ENCODE measurements at regions not wholly inside any gene's neighbourhood (a gene's known extent, or its start where the extent isn't known, plus 50 kb on each side); places are given as distances from the start of the nearest gene placed in this dataset.
"Not testable (repeated sequence)": the region's sequence is repeated elsewhere in the genome, so short reads cannot be mapped to it uniquely, and the experiment has no call there.

DNA sequence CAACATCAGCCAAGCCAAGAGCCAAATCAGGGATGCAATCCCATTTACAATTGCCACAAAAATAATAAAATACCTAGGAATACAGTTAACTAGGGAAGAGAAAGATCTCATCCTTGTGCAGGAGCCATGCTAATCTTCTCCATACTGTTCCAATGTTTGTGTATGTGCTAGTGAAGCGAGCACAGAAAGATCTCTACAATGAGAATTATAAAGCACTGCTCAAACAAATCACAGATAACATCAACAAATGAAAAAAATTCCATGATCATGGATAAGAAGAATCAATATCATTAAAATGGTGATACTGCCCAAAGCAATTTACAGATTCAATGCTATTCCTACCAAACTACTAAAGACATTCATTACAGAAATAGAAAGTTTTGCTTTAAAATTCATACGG, 215.6 kb downstream of the FOXG1 start:
- Histone ChIP-seq H3K9ac (ENCODE audit: low read depth in 1 of 2, low read length in 2 of 2) (no peak overlapping the region), H3K27me3 (ENCODE audit: control insufficient read depth in 1 of 2, insufficient read depth in 2 of 2, low read length in 2 of 2) (no peaks in the 10 kb centered on the region), H3K9me3 (ENCODE audit: control insufficient read depth in 1 of 2, low read length in 2 of 2) (no peaks in the 10 kb centered on the region), H3K36me3 (ENCODE audit: control insufficient read depth in 1 of 2, insufficient read depth in 2 of 2, low read length in 2 of 2) (no peaks in the 10 kb centered on the region), H3K4me3 (ENCODE audit: low read depth in 1 of 2, low read length in 2 of 2) (no peak overlapping the region), H3K4me1 (ENCODE audit: control insufficient read depth in 1 of 2, insufficient read depth in 2 of 2, low read length in 2 of 2) (no peaks in the 10 kb centered on the region), H3K27ac (ENCODE audit: low read depth, low read length) (no peak overlapping the region)

DNA sequence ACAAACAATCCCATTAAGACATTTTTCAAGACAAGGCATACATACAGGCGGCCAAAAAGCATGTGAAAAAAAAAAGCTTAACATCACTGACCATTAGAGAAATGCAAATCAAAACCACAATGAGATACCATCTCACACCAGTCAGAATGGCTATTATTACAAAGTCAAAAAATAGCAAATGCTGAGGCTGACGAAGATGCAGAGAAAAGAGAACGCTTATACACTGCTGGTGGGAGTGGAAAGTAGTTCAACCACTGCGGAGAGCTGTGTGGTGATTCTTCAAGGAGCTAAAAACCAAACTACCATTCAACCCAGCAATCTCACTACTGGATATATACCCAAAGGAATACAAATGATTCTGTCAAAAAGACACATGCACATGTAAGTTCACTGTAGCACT, 216.7 kb downstream of the FOXG1 start:
- Histone ChIP-seq H3K9me3 (ENCODE audit: control insufficient read depth in 1 of 2, low read length in 2 of 2) (no peaks in the 10 kb centered on the region), H3K36me3 (ENCODE audit: control insufficient read depth in 1 of 2, insufficient read depth in 2 of 2, low read length in 2 of 2) (no peaks in the 10 kb centered on the region), H3K27ac (ENCODE audit: low read depth, low read length) (no peak overlapping the region), H3K27me3 (ENCODE audit: control insufficient read depth in 1 of 2, insufficient read depth in 2 of 2, low read length in 2 of 2) (no peaks in the 10 kb centered on the region), H3K4me1 (ENCODE audit: control insufficient read depth in 1 of 2, insufficient read depth in 2 of 2, low read length in 2 of 2) (no peaks in the 10 kb centered on the region), H3K4me3 (ENCODE audit: low read depth in 1 of 2, low read length in 2 of 2) (no peak overlapping the region), H3K9ac (ENCODE audit: low read depth in 1 of 2, low read length in 2 of 2) (no peak overlapping the region)

DNA sequence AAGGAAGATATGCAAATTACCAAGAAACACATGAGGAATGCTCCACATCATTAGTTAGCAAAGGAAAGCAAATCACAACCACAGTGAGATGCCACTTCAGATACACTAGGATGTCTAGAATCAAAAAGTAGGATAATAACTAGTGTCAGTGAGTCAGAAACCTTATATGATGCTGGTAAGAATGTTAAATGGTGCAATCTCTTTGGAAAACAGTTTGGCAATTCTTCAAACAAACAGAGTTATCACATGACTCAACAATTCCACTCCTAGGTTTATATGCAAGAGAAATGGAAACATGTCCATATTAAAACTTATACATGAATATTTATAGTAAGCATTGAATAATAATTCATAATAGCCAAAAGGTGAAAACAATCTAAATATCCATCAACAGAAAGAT, 220.9 kb downstream of the FOXG1 start:
- no peak overlapping the region for H3K4me3 ChIP-seq (ENCODE audit: low read depth in 1 of 2, low read length in 2 of 2)
- no peaks in the 10 kb centered on the region for H3K4me1 ChIP-seq (ENCODE audit: control insufficient read depth in 1 of 2, insufficient read depth in 2 of 2, low read length in 2 of 2)
- no peaks in the 10 kb centered on the region for H3K27me3 ChIP-seq (ENCODE audit: control insufficient read depth in 1 of 2, insufficient read depth in 2 of 2, low read length in 2 of 2)
- H3K36me3 ChIP-seq (ENCODE audit: control insufficient read depth in 1 of 2, insufficient read depth in 2 of 2, low read length in 2 of 2): no peaks in the 10 kb centered on the region
- no peak overlapping the region for H3K9ac ChIP-seq (ENCODE audit: low read depth in 1 of 2, low read length in 2 of 2)
- H3K9me3 ChIP-seq (ENCODE audit: control insufficient read depth in 1 of 2, low read length in 2 of 2): no peaks in the 10 kb centered on the region
- H3K27ac ChIP-seq (ENCODE audit: low read depth, low read length): no peak overlapping the region

DNA sequence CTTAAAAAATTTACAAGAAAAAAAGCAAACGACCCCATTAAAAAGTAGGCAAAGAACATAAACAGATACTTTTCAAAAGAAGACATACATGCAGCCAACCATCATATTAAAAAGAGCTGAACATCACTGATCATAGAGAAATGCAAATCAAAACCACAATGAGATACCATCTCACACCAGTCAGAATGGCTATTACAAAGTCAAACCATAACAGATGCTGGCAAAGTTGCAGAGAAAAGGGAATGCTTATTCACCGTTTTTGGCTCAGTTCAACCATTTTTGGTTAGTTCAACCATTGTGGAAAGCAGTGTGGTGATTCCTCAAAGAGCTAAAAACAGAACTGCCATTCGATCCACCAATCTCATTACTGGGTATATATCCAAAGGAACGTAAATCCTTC, 230.6 kb downstream of the FOXG1 start:
- not testable (repeated sequence) for H3K27ac ChIP-seq (ENCODE audit: low read depth, low read length); H3K27me3 ChIP-seq (ENCODE audit: control insufficient read depth in 1 of 2, insufficient read depth in 2 of 2, low read length in 2 of 2); H3K9me3 ChIP-seq (ENCODE audit: control insufficient read depth in 1 of 2, low read length in 2 of 2); H3K36me3 ChIP-seq (ENCODE audit: control insufficient read depth in 1 of 2, insufficient read depth in 2 of 2, low read length in 2 of 2); H3K9ac ChIP-seq (ENCODE audit: low read depth in 1 of 2, low read length in 2 of 2); H3K4me3 ChIP-seq (ENCODE audit: low read depth in 1 of 2, low read length in 2 of 2); H3K4me1 ChIP-seq (ENCODE audit: control insufficient read depth in 1 of 2, insufficient read depth in 2 of 2, low read length in 2 of 2)

DNA sequence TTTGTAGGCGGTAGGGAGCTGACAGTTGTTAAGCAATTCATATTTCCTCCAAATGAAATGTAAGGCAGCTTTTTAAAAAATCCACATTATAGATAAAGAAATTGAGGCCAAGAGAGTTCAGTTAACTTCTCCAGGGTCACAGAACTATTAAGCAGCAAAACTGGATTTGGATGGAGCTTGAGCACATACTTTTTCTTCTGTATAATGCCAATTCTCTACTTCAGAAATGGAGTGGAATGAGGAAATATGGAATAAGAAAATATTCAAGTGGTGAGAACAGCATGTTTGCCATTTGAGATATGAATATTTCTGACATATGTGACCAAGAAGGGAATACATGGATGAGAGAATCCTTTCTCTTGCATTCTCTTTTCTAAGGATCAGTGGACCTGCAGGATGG, 233.1 kb downstream of the FOXG1 start:
- no peak overlapping the region for H3K4me3 ChIP-seq (ENCODE audit: low read depth in 1 of 2, low read length in 2 of 2)
- H3K9ac ChIP-seq (ENCODE audit: low read depth in 1 of 2, low read length in 2 of 2): no peak overlapping the region
- H3K9me3 ChIP-seq (ENCODE audit: control insufficient read depth in 1 of 2, low read length in 2 of 2): peaks cover 0 to 4% of the 10 kb centered on the region in 2 donors
- H3K36me3 ChIP-seq (ENCODE audit: control insufficient read depth in 1 of 2, insufficient read depth in 2 of 2, low read length in 2 of 2): no peaks in the 10 kb centered on the region
- no peaks in the 10 kb centered on the region for H3K4me1 ChIP-seq (ENCODE audit: control insufficient read depth in 1 of 2, insufficient read depth in 2 of 2, low read length in 2 of 2)
- H3K27me3 ChIP-seq (ENCODE audit: control insufficient read depth in 1 of 2, insufficient read depth in 2 of 2, low read length in 2 of 2): no peaks in the 10 kb centered on the region
- no peak overlapping the region for H3K27ac ChIP-seq (ENCODE audit: low read depth, low read length)

DNA sequence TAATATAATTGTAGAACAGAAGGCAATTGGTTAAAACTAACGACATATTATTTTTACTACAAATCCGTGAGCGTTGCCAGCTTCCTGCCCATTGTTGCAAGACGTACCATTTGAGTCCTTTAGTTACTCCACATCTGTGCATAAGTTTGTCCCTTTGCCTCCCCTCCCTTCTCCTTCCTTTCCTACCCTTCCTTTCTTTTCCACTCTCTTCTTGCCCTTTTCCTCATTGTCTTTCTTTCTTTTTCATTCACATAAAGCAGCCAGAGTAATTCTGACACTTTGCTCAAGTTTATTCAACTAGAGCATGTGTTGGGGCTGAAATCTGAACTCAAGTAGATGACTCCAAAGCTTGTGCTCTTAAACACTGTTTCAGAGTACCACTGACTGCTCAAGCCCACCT, 239.1 kb downstream of the FOXG1 start:
- Histone ChIP-seq H3K36me3 (ENCODE audit: control insufficient read depth in 1 of 2, insufficient read depth in 2 of 2, low read length in 2 of 2) (no peaks in the 10 kb centered on the region), H3K9me3 (ENCODE audit: control insufficient read depth in 1 of 2, low read length in 2 of 2) (no peaks in the 10 kb centered on the region), H3K4me1 (ENCODE audit: control insufficient read depth in 1 of 2, insufficient read depth in 2 of 2, low read length in 2 of 2) (no peaks in the 10 kb centered on the region), H3K9ac (ENCODE audit: low read depth in 1 of 2, low read length in 2 of 2) (no peak overlapping the region), H3K27me3 (ENCODE audit: control insufficient read depth in 1 of 2, insufficient read depth in 2 of 2, low read length in 2 of 2) (no peaks in the 10 kb centered on the region), H3K27ac (ENCODE audit: low read depth, low read length) (no peak overlapping the region), H3K4me3 (ENCODE audit: low read depth in 1 of 2, low read length in 2 of 2) (no peak overlapping the region)

DNA sequence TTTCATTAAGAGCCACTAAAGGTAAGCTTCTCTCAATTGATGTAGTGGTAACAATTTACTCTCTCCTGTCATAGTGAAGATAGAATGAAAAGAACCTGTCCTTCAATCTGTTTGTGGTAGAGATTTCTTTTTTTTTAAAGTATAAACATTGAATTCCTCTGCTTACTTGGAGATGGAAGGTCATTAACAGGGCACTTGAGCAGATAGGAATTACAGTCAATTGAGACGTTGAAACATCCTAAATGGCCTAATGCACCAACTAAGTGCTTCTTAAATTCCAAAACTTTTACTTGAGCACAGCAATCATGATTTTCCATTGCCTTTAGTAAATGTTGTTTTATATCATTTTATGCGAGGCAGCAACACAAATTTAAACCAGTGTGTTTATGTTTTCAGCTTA, 241.4 kb downstream of the FOXG1 start:
- Histone ChIP-seq H3K4me1 (ENCODE audit: control insufficient read depth in 1 of 2, insufficient read depth in 2 of 2, low read length in 2 of 2) (no peaks in the 10 kb centered on the region), H3K27me3 (ENCODE audit: control insufficient read depth in 1 of 2, insufficient read depth in 2 of 2, low read length in 2 of 2) (no peaks in the 10 kb centered on the region), H3K9ac (ENCODE audit: low read depth in 1 of 2, low read length in 2 of 2) (no peak overlapping the region), H3K27ac (ENCODE audit: low read depth, low read length) (no peak overlapping the region), H3K4me3 (ENCODE audit: low read depth in 1 of 2, low read length in 2 of 2) (no peak overlapping the region), H3K36me3 (ENCODE audit: control insufficient read depth in 1 of 2, insufficient read depth in 2 of 2, low read length in 2 of 2) (no peaks in the 10 kb centered on the region), H3K9me3 (ENCODE audit: control insufficient read depth in 1 of 2, low read length in 2 of 2) (no peaks in the 10 kb centered on the region)

DNA sequence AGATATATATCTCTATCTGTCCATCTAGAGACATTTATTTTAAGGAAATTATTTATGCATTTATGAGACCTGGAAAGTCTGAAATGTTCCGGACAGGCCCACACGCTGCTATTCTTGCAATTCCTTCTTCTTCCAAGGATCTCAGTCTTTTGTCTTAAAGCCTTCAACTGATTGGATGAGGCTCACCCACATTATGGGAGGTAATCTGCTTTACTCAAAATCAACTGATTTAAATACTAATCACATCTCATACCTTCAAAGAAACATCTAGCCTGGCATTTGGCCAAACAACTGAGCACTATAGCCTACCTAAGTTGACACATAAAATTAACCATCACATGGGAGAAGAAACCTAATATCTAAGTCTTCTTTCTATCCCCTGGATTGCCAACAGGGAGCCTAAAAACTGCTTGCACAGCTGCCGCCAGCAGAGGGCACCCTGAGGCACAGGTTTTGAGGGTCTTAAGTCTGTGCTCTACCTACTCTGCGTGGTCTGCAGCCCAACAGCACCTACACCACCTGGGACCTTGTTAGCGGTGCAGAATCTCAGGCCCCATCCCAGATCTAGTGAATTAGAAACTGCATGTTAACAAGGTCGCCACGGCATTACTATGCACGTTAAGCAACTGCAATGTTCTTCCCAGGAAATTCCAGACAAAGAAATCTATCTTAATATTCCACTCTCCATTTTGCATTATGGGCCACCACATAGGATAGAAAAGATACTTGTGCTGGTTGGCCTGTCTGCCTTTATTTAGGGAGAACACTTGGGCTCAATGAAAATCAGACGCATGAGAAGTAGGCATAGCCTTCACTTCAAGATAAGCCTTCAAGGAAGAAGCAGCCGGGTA, 249.7 kb downstream of the FOXG1 start:
- H3K27me3 ChIP-seq (ENCODE audit: control insufficient read depth in 1 of 2, insufficient read depth in 2 of 2, low read length in 2 of 2): no peaks in the 10 kb centered on the region
- no peak overlapping the region for H3K27ac ChIP-seq (ENCODE audit: low read depth, low read length)
- H3K36me3 ChIP-seq (ENCODE audit: control insufficient read depth in 1 of 2, insufficient read depth in 2 of 2, low read length in 2 of 2): no peaks in the 10 kb centered on the region
- H3K9ac ChIP-seq (ENCODE audit: low read depth in 1 of 2, low read length in 2 of 2): no peak overlapping the region
- no peaks in the 10 kb centered on the region for H3K4me1 ChIP-seq (ENCODE audit: control insufficient read depth in 1 of 2, insufficient read depth in 2 of 2, low read length in 2 of 2)
- no peaks in the 10 kb centered on the region for H3K9me3 ChIP-seq (ENCODE audit: control insufficient read depth in 1 of 2, low read length in 2 of 2)
- H3K4me3 ChIP-seq (ENCODE audit: low read depth in 1 of 2, low read length in 2 of 2): no peak overlapping the region

DNA sequence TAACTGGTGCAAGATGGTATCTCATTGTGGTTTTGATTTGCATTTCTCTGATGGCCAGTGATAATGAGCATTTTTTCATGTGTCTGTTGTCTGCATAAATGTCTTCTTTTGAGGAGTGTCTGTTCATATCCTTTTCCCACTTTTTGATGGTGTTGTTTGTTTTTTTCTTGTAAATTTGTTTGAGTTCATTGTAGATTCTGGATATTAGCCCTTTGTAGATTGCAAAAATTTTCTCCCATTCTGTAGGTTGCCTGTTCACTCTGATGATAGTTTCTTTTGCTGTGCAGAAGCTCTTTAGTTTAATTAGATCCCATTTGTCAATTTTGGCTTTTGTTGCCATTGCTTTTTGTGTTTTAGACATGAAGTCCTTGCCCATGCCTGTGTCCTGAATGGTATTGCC, 256.9 kb downstream of the FOXG1 start:
- H3K9me3 ChIP-seq (ENCODE audit: control insufficient read depth in 1 of 2, low read length in 2 of 2); H3K27me3 ChIP-seq (ENCODE audit: control insufficient read depth in 1 of 2, insufficient read depth in 2 of 2, low read length in 2 of 2); H3K27ac ChIP-seq (ENCODE audit: low read depth, low read length); H3K4me1 ChIP-seq (ENCODE audit: control insufficient read depth in 1 of 2, insufficient read depth in 2 of 2, low read length in 2 of 2); H3K36me3 ChIP-seq (ENCODE audit: control insufficient read depth in 1 of 2, insufficient read depth in 2 of 2, low read length in 2 of 2); H3K9ac ChIP-seq (ENCODE audit: low read depth in 1 of 2, low read length in 2 of 2); H3K4me3 ChIP-seq (ENCODE audit: low read depth in 1 of 2, low read length in 2 of 2): not testable (repeated sequence)

DNA sequence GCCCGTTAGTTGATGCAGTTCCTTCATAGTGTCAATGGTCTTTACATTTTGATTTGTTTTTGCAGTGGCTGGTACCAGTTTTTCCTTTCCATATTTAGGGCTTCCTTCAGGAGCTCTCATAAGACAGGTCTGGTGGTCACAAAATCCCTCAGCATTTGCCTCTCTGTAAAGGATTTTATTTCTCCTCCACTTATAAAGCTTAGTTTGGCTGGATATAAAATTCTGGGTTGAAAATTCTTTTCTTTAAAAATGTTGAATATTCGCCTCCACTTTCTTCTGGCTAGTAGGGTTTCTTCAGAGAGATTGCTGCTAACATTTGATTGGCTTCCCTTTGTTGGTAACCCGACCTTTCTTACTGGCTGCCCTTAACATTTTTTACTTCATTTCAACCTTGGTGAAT, 260.9 kb downstream of the FOXG1 start:
- not testable (repeated sequence) for H3K36me3 ChIP-seq (ENCODE audit: control insufficient read depth in 1 of 2, insufficient read depth in 2 of 2, low read length in 2 of 2); H3K9ac ChIP-seq (ENCODE audit: low read depth in 1 of 2, low read length in 2 of 2); H3K9me3 ChIP-seq (ENCODE audit: control insufficient read depth in 1 of 2, low read length in 2 of 2)

More for the DNA sequence above, 260.9 kb downstream of the FOXG1 start:
- H3K4me3 ChIP-seq (ENCODE audit: low read depth in 1 of 2, low read length in 2 of 2); H3K4me1 ChIP-seq (ENCODE audit: control insufficient read depth in 1 of 2, insufficient read depth in 2 of 2, low read length in 2 of 2); H3K27me3 ChIP-seq (ENCODE audit: control insufficient read depth in 1 of 2, insufficient read depth in 2 of 2, low read length in 2 of 2); H3K27ac ChIP-seq (ENCODE audit: low read depth, low read length): not testable (repeated sequence)

Measured in duodenal mucosa (tissue), 2 donors.